ENCODE measurements at regions not wholly inside any gene's neighbourhood (a gene's known extent, or its start where the extent isn't known, plus 50 kb on each side); places are given as distances from the start of the nearest gene placed in this dataset.

DNA sequence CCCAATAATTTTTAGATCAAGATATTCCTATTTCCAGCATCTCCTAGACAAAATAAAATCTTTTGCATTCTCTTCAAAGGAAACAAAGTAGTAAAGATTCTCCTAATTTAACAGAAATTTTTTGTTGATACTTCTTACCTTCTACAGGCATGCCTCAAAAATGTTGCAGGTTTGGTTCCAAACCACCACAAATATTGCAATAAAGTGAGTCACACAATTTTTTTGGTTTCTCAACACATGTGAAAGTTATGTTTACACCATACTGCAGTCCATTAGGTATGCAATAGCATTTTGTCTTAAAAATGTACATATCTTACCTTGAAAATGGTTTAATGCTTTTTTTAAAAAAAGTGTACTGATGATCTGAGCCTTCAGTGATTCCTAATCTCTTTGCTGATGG lies 65.6 kb upstream of the USP15 start:
- TF ChIP-seq REST (IDR thresholded peaks at IDR 0.05) (no peak), FOXA1 (IDR thresholded peaks at IDR 0.05) (no peak), CTCF (IDR thresholded peaks at IDR 0.05; ENCODE audit: low read depth, low read length, missing input control) (no peak)
- TF ChIP-seq, protein P1, sequence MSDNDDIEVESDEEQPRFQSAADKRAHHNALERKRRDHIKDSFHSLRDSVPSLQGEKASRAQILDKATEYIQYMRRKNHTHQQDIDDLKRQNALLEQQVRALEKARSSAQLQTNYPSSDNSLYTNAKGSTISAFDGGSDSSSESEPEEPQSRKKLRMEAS (IDR thresholded peaks at IDR 0.05) = no peak
